ENCODE measurements at regions not wholly inside any gene's neighbourhood (a gene's known extent, or its start where the extent isn't known, plus 50 kb on each side); places are given as distances from the start of the nearest gene placed in this dataset.

DNA sequence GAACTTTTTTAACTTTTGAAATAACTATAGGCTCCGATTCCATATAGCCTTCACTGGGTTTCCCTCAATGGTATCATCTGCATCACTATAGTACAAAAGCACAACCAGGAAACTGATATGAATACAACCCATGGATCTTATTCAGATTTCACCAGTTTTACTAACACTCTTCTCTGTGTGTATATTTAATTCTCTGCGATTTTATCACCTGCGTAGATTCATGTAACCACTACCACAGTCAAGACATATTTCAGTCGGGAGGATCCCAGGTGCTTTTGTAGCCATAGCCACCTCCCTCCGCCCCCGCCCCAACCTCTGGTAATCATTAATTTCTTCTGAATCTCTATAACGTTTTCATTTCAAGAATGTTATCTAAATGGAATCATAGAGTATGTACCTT is 82.8 kb upstream of the C7orf33 start:
- Histone ChIP-seq H3K4me1 (ENCODE audit: control insufficient read depth in 1 of 2, insufficient read depth in 2 of 2, low read length in 2 of 2) (no peaks in the 10 kb centered on the region), H3K79me2 (ENCODE audit: insufficient read depth, low read length) (no peaks in the 10 kb centered on the region), H3K27ac (ENCODE audit: low read depth in 1 of 2, low read length in 2 of 2) (no peak overlapping the region), H3K9ac (ENCODE audit: insufficient read depth, low read length, poor library complexity, severe bottlenecking) (no peak overlapping the region), H3K4me2 (replicated peaks; ENCODE audit: extremely low read depth, low read length, poor library complexity, severe bottlenecking) (no peak overlapping the region), H3K36me3 (replicated peaks in 1 of 2; ENCODE audit: control insufficient read depth in 1 of 2, insufficient read depth in 2 of 2, low read length in 2 of 2) (no peaks in the 10 kb centered on the region), H2AFZ (ENCODE audit: insufficient read depth, low read depth, low read length, poor library complexity, severe bottlenecking) (no peak overlapping the region), H3K27me3 (ENCODE audit: control insufficient read depth in 2 of 2, insufficient read depth in 2 of 2, low read length in 2 of 2) (no peaks in the 10 kb centered on the region), H3K4me3 (replicated peaks in 1 of 3; ENCODE audit: low read depth in 2 of 3, low read length in 3 of 3) (no peak overlapping the region), H3K9me3 (replicated peaks in 1 of 2; ENCODE audit: control insufficient read depth in 1 of 2, insufficient read depth in 1 of 2, low read length in 2 of 2) (no peaks in the 10 kb centered on the region), H4K20me1 (ENCODE audit: insufficient read depth, low read length) (no peaks in the 10 kb centered on the region)
- H3K36me3 Mint-ChIP-seq, result no peaks in the 10 kb centered on the region
- no peak overlapping the region for H3K4me3 Mint-ChIP-seq
- H3K27ac Mint-ChIP-seq, result no peak overlapping the region
- peaks cover 0 to 2% (median 1%) of the 10 kb centered on the region in 3 donors for H3K27me3 Mint-ChIP-seq (ENCODE audit: low read depth in 3 of 3)
- WGBS (ENCODE audit: insufficient coverage), result no CpG with 5 or more reads among the region's 7 CpGs
- no peaks in the 10 kb centered on the region for H3K9me3 Mint-ChIP-seq
- peaks cover 2% of the 10 kb centered on the region for H3K4me1 Mint-ChIP-seq
- TF ChIP-seq, protein P1, sequence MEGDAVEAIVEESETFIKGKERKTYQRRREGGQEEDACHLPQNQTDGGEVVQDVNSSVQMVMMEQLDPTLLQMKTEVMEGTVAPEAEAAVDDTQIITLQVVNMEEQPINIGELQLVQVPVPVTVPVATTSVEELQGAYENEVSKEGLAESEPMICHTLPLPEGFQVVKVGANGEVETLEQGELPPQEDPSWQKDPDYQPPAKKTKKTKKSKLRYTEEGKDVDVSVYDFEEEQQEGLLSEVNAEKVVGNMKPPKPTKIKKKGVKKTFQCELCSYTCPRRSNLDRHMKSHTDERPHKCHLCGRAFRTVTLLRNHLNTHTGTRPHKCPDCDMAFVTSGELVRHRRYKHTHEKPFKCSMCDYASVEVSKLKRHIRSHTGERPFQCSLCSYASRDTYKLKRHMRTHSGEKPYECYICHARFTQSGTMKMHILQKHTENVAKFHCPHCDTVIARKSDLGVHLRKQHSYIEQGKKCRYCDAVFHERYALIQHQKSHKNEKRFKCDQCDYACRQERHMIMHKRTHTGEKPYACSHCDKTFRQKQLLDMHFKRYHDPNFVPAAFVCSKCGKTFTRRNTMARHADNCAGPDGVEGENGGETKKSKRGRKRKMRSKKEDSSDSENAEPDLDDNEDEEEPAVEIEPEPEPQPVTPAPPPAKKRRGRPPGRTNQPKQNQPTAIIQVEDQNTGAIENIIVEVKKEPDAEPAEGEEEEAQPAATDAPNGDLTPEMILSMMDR (IDR thresholded peaks at IDR 0.05), result no peak
- intact Hi-C loops (cut with micrococcal nuclease), result no loop called here
- DNase-seq, result no peak

DNA sequence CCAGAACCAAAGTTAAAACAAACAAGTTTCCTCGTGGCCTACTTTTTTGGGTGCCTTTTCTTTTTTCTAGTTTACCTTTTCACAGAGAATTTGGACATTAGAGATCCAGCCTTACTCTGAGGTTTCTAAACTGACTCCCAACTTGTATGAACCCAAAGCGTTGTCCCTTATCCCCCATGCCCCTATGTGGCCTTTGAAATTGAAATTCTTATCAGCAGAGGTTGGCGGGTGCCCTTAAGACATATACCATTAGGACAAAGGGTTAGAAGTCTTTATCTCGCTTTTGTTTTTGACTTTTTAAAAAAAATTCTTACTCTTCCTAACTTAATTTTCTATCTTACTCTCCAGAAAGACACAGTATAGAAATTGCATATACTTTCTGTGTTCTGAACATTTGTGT is 76.3 kb upstream of the C7orf33 start:
- peaks cover 0 to 3% (median 2%) of the 10 kb centered on the region in 7 donors for H3K9me3 Mint-ChIP-seq
- H3K27me3 Mint-ChIP-seq (ENCODE audit: low read depth in 3 of 3), result peaks cover 1 to 3% (median 2%) of the 10 kb centered on the region in 3 donors
- no peak overlapping the region for H3K27ac Mint-ChIP-seq
- Histone ChIP-seq H3K27me3 (ENCODE audit: control insufficient read depth in 2 of 2, insufficient read depth in 2 of 2, low read length in 2 of 2) (no peaks in the 10 kb centered on the region), H3K9ac (ENCODE audit: insufficient read depth, low read length, poor library complexity, severe bottlenecking) (no peak overlapping the region), H3K4me3 (replicated peaks in 1 of 3; ENCODE audit: low read depth in 2 of 3, low read length in 3 of 3) (no peak overlapping the region), H2AFZ (ENCODE audit: insufficient read depth, low read depth, low read length, poor library complexity, severe bottlenecking) (no peak overlapping the region), H4K20me1 (ENCODE audit: insufficient read depth, low read length) (no peaks in the 10 kb centered on the region), H3K4me1 (ENCODE audit: control insufficient read depth in 1 of 2, insufficient read depth in 2 of 2, low read length in 2 of 2) (no peaks in the 10 kb centered on the region), H3K36me3 (replicated peaks in 1 of 2; ENCODE audit: control insufficient read depth in 1 of 2, insufficient read depth in 2 of 2, low read length in 2 of 2) (no peaks in the 10 kb centered on the region), H3K27ac (ENCODE audit: low read depth in 1 of 2, low read length in 2 of 2) (no peak overlapping the region), H3K79me2 (ENCODE audit: insufficient read depth, low read length) (no peaks in the 10 kb centered on the region), H3K9me3 (replicated peaks in 1 of 2; ENCODE audit: control insufficient read depth in 1 of 2, insufficient read depth in 1 of 2, low read length in 2 of 2) (no peaks in the 10 kb centered on the region), H3K4me2 (replicated peaks; ENCODE audit: extremely low read depth, low read length, poor library complexity, severe bottlenecking) (no peak overlapping the region)
- TF ChIP-seq, protein P1 (IDR thresholded peaks at IDR 0.05), result no peak
- peaks cover under 1% of the 10 kb centered on the region for H3K4me1 Mint-ChIP-seq
- no peak for DNase-seq
- no peaks in the 10 kb centered on the region for H3K36me3 Mint-ChIP-seq
- H3K4me3 Mint-ChIP-seq, result no peak overlapping the region
- intact Hi-C loops (cut with micrococcal nuclease), result no loop called here
- 100% methylated on average over 1 of the region's 4 CpGs for WGBS (ENCODE audit: insufficient coverage)

Measured in CD14-positive monocyte (primary cell).